Activated CD8-positive, alpha-beta T cell treated with anti-CD3 and anti-CD28 coated beads for 36 hours (primary cell): ENCODE measurements at regions not wholly inside any gene's neighbourhood (a gene's known extent, or its start where the extent isn't known, plus 50 kb on each side); places are given as distances from the start of the nearest gene placed in this dataset.

ENCODE experiments used
- ATAC-seq: fragments of 200-7000 bp; cut with Tn5 transposase; one replicate; pipeline ENCODE4 v1.10.0; 2021; ENCODE audit warnings: mild to moderate bottlenecking, moderate library complexity
- CTCF ChIA-PET: fragments of 350-600 bp; sonication (Branson Sonifier 250); formaldehyde crosslinking; loops from one replicate; lab custom pipeline; 2021; ENCODE audit warnings: antibody characterized with exemption; lab: Charles Lee
- POLR2A ChIA-PET: fragments of 350-600 bp; sonication (Branson Sonifier 250); formaldehyde crosslinking; loops from one replicate; lab custom pipeline; 2021; ENCODE audit warnings: antibody characterized with exemption; lab: Charles Lee
- DNase-seq: peaks from one replicate; pipeline ENCODE4 v3.0.0-alpha.2; 2020
- H3K27ac Mint-ChIP-seq: one replicate; pipeline ENCODE4 v1.8.0; 2021; ENCODE audit warnings: mild to moderate bottlenecking, mixed read lengths
- H3K27me3 Mint-ChIP-seq: one replicate; pipeline ENCODE4 v1.8.0; 2021; ENCODE audit warnings: mixed read lengths
- H3K36me3 Mint-ChIP-seq: one replicate; pipeline ENCODE4 v1.8.0; 2021; ENCODE audit warnings: low read depth, mixed read lengths
- H3K4me1 Mint-ChIP-seq: one replicate; pipeline ENCODE4 v1.8.0; 2021; ENCODE audit warnings: low read depth, mixed read lengths
- H3K4me3 Mint-ChIP-seq: one replicate; pipeline ENCODE4 v1.8.0; 2021; ENCODE audit warnings: mild to moderate bottlenecking, moderate library complexity, mixed read lengths
- H3K9me3 Mint-ChIP-seq: one replicate; pipeline ENCODE4 v1.8.0; 2021; ENCODE audit warnings: mixed read lengths
- intact Hi-C: fragments of 100-400 bp; cut with micrococcal nuclease; formaldehyde crosslinking; loops from one replicate; pipeline ENCODE4 v1.10.0; 2022
- TF ChIP-seq, protein P1 (sequence below): fragments of 200-600 bp; IDR thresholded peaks from one replicate; pipeline ENCODE4 v1.8.0; 2022; ENCODE audit warnings: antibody characterized with exemption, mild to moderate bottlenecking

DNA sequence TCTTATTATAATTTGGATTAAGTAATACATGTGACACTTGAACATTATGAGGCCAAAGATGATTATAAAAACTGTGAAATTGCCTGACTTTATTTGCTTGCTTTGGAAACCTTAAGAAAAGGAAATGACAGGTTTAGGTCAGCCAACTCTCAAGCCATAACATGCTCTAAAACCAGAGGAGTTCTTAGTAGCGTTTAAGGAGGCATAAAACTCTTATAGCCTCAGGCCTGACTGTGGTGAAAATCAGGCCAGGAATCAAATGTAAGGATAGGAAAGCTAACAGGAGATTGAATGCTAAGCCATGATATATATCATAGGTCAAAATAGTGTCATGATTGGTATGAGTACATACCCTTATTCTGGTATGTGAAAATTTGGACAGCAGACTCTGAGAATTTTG lies 1142.4 kb upstream of the MIR17HG start:
- no peak for ATAC-seq
- no peaks in the 10 kb centered on the region for H3K36me3 Mint-ChIP-seq
- CTCF ChIA-PET, result no interaction called here
- no peak overlapping the region for H3K27ac Mint-ChIP-seq
- H3K4me1 Mint-ChIP-seq, result no peaks in the 10 kb centered on the region
- POLR2A ChIA-PET, result no interaction called here
- no peak for DNase-seq
- H3K27me3 Mint-ChIP-seq, result no peaks in the 10 kb centered on the region
- no peak overlapping the region for H3K4me3 Mint-ChIP-seq
- H3K9me3 Mint-ChIP-seq, result peaks cover 13% of the 10 kb centered on the region
- intact Hi-C loops, result no loop called here
- TF ChIP-seq, protein P1, sequence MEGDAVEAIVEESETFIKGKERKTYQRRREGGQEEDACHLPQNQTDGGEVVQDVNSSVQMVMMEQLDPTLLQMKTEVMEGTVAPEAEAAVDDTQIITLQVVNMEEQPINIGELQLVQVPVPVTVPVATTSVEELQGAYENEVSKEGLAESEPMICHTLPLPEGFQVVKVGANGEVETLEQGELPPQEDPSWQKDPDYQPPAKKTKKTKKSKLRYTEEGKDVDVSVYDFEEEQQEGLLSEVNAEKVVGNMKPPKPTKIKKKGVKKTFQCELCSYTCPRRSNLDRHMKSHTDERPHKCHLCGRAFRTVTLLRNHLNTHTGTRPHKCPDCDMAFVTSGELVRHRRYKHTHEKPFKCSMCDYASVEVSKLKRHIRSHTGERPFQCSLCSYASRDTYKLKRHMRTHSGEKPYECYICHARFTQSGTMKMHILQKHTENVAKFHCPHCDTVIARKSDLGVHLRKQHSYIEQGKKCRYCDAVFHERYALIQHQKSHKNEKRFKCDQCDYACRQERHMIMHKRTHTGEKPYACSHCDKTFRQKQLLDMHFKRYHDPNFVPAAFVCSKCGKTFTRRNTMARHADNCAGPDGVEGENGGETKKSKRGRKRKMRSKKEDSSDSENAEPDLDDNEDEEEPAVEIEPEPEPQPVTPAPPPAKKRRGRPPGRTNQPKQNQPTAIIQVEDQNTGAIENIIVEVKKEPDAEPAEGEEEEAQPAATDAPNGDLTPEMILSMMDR, result no peak

DNA sequence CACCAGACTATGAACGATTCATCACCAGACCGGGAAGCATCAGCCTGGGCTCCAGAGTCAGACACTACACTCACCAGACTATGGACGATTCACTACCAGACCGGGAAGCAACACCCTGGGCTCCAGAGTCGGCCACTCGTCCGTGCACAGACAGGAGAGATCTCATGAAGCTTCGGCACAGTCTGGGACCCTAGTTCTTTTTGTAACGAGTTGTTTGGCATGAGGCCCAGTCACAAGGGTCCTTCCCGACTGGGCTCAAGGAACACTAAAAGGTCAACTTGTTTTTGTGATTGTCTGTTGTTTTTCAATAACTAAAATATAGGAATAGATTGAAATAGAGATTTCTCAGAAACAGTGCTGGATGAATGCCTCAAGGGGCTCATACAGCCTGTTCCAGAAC lies 1141.6 kb upstream of the MIR17HG start:
- H3K4me3 Mint-ChIP-seq, result no peak overlapping the region
- ChIA-PET CTCF (no interaction called here), POLR2A (no interaction called here)
- no peaks in the 10 kb centered on the region for H3K36me3 Mint-ChIP-seq
- H3K27me3 Mint-ChIP-seq, result no peaks in the 10 kb centered on the region
- DNase-seq (no peak), ATAC-seq (no peak)
- TF ChIP-seq, protein P1, result no peak
- no peaks in the 10 kb centered on the region for H3K4me1 Mint-ChIP-seq
- peaks cover 10% of the 10 kb centered on the region for H3K9me3 Mint-ChIP-seq
- H3K27ac Mint-ChIP-seq, result no peak overlapping the region
- intact Hi-C loops, result no loop called here

DNA sequence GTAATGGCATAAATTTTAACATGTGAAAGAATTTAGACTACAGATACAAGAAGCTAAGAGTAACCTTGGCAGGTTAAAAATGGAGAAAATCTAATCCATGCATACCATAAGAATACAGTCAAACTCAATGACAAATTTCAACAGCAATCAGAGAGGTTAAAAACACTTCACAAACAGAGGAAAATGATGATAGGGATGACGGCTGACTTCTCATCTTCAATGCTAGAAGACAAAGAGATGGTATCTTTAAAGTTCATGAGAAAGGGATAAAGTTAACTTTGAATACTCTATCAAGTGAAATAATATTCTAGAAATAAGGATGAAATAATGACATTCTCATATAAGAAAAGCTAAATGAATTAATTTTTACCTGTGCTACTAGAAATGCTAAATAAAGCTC lies 1130.2 kb upstream of the MIR17HG start:
- Mint-ChIP-seq H3K27ac (no peak overlapping the region), H3K36me3 (no peaks in the 10 kb centered on the region), H3K4me3 (no peak overlapping the region), H3K4me1 (no peaks in the 10 kb centered on the region), H3K27me3 (no peaks in the 10 kb centered on the region), H3K9me3 (peaks cover 4% of the 10 kb centered on the region)
- CTCF ChIA-PET, result no interaction called here
- ATAC-seq (no peak), DNase-seq (no peak)
- intact Hi-C loops, result no loop called here
- POLR2A ChIA-PET, result no interaction called here
- TF ChIP-seq, protein P1, result no peak

DNA sequence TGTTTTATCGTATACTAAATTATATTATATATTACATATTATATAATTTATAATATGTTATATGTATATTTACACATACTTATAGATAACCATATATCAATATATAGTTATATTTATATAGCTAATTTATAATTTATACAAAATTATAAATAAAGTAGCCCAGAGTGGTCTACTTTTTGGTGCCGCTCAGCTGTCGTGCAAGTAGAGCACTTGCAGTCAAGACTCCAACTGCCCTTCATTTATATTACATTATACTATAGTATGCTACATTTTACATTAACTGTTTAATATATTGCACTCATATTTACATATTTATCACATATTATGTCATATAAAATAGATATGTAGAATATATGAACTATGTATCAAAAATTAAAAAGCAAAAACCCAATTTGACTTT lies 1124.7 kb upstream of the MIR17HG start:
- Mint-ChIP-seq H3K4me1 (no peaks in the 10 kb centered on the region), H3K4me3 (no peak overlapping the region), H3K27me3 (no peaks in the 10 kb centered on the region), H3K27ac (no peak overlapping the region), H3K36me3 (no peaks in the 10 kb centered on the region), H3K9me3 (peaks cover 3% of the 10 kb centered on the region)
- intact Hi-C loops, result no loop called here
- CTCF ChIA-PET, result no interaction called here
- DNase-seq (no peak), ATAC-seq (no peak)
- TF ChIP-seq, protein P1, result no peak
- POLR2A ChIA-PET, result no interaction called here

DNA sequence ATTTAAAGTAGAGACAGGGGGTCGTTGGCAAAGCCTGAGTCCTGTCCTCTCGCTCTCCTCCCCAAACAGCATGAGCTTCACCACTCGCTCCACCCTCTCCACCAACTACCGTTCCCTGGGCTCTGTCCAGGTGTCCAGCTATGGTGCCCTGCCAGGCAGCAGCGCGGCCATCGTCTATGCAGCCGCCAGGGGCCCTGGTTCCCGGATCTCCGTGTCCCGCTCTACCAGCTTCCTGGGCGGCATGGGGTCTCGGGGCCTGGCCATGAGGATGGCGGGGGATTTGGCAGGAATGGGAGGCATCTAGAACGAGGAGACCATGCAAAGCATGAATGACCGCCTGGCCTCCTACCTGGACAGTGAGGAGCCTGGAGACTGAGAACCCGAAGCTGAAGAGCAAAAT lies 1117.2 kb upstream of the MIR17HG start:
- no peaks in the 10 kb centered on the region for H3K4me1 Mint-ChIP-seq

More for the DNA sequence above, 1117.2 kb upstream of the MIR17HG start:
- intact Hi-C loops, result no loop called here
- ChIA-PET POLR2A (no interaction called here), CTCF (no interaction called here)
- Mint-ChIP-seq H3K9me3 (peaks cover 14% of the 10 kb centered on the region), H3K27ac (no peak overlapping the region), H3K4me3 (no peak overlapping the region), H3K27me3 (no peaks in the 10 kb centered on the region), H3K36me3 (no peaks in the 10 kb centered on the region)
- no peak for DNase-seq
- TF ChIP-seq, protein P1, result no peak
- ATAC-seq, result no peak
